HG02623 (cell line): ENCODE measurements at regions not wholly inside any gene's neighbourhood (a gene's known extent, or its start where the extent isn't known, plus 50 kb on each side); places are given as distances from the start of the nearest gene placed in this dataset.
"Not testable (repeated sequence)": the region's sequence is repeated elsewhere in the genome, so short reads cannot be mapped to it uniquely, and the experiment has no call there.

Source experiments
- ATAC-seq: cut with Tn5 transposase; IDR thresholded peaks from one replicate; pipeline ENCODE4 v1.9.1; 2021; ENCODE audit warnings: moderate library complexity; ENCODE audit not compliant: unreplicated experiment

DNA sequence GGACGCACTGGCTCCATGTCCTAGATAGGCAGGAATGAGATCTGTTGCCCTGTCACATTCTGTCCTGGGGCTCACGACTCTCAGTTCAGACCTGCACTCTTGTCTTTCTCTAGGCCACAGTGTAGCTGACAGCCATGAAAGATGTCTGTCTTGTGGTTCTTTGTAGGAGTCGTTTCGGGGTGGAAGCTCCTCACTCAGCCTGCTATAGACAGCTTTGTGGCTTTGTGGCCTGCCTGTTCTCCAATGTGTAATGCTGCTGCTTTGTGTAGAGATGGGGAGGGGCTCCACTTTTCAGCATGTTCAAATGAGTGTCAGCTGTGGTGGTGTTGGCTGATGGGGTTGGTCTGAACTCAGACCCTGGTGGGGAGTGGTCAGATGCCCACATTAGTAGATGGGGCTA is 410.7 kb downstream of the ACTR3B start:
- ATAC-seq = no peak

GRCh38 chr7:153185936-153186335 is 426.4 kb downstream of the ACTR3B start:
- ATAC-seq = no peak

GRCh38 chr7:153188161-153188560 is 428.6 kb downstream of the ACTR3B start:
- ATAC-seq = no peak

DNA sequence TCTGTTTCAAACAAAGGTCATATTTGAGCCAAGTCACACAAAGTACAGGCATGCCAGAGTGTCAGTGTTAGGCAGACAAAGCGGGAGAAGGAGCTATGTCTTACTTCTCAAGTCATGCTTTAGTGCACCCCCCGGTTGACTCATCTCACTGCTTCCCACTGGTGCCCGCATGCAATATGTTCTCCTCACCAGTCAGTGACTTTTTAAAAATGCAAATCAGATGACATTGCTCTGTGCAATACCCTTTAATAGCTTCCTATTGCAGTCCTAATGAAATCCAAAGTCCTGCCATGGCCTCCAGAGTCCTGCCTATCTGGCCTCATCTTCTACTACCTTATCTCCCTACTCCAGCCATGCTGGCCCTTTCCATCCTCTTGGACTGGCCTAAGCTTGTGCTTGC is 429.1 kb downstream of the ACTR3B start:
- no peak for ATAC-seq

DNA sequence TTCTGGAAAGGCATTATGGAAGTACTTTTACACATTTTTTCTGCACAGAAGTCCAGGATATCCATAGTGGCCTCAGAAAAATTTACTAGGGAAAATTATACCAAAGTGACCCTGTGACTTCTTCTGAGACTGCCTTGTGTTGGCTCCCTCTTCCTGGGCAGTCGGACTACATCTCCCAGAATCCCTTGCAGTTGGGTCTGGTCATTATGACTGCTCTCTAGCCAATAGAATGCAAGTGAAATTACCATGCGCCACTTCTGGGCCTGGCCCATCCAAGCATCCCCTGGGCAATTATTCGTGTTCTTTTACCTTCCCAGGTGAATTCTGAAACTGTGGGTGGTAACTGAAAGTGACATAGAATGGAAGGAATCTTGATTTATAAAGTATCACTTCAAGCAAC is 430.9 kb downstream of the ACTR3B start:
- peak; percentile 62 for ATAC-seq

GRCh38 chr7:153190986-153191385 is 431.4 kb downstream of the ACTR3B start:
- ATAC-seq = no peak

DNA sequence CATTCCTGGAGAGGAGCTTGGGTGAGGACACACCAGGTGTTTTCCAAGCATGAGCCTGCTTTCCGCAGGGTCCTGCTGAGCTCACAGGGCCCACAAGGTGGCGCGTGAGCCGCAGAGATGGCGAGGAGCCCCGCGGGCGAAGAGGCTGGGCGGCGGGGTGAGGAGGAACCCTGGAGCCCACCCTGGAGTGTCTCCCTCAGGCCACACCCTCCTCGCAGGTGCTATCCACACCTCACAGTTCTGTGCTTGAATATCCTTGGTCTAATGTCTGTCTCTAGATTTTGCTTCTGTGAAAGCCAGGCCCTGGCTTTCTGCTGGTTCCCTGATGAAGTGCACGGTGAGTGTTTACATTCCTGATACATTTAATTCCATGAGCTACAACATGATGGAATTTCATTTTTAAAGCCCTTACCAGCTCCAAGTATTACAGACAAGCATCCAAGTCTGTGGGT is 433.6 kb downstream of the ACTR3B start:
- no peak for ATAC-seq

- no peak for ATAC-seq
Observed at GRCh38 chr7:153217032-153217431, 457.5 kb downstream of the ACTR3B start.

DNA sequence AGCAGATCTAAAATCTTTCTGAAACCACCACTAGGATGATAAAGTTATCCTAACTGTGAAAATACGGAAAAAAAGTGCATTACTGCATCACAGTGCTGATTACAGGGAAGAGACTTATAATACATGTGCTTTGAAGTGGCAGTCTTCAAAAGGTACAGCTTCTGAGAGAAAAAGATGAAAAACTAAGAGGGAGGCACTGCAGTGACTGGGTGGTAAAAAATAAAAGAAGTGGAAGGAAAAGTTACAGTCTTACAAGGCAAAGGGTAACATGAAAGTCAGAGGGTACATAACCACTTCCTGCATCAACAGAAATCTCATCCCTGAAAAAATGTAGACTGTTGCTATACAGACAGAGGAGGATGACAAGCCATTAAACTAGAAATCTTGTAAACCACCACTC is 465.3 kb downstream of the ACTR3B start:
- ATAC-seq = no peak

- ATAC-seq = not testable (repeated sequence)
Observed at GRCh38 chr7:153245136-153245535, 485.6 kb downstream of the ACTR3B start.

- ATAC-seq = no peak
Observed at GRCh38 chr7:153245809-153246208, 486.3 kb downstream of the ACTR3B start.

DNA sequence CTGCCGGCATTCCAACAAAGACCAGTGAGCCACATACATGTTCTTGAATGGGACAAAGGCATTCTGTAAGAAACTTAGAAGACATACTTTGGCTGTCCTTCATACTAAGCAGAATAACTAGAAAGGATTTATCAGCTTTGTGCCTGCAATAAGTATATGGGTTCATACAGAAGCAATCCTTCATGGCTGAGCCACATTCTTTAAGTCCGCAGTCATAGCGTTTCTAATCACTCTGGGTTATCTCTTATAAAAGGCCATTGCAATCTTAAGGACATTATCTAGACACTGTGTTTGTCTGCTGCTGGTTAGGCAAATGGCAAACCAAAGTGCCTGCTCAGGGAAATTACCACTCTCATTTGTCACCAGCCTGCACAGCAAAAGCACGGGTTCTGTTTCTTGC is 488.4 kb downstream of the ACTR3B start:
- no peak for ATAC-seq

DNA sequence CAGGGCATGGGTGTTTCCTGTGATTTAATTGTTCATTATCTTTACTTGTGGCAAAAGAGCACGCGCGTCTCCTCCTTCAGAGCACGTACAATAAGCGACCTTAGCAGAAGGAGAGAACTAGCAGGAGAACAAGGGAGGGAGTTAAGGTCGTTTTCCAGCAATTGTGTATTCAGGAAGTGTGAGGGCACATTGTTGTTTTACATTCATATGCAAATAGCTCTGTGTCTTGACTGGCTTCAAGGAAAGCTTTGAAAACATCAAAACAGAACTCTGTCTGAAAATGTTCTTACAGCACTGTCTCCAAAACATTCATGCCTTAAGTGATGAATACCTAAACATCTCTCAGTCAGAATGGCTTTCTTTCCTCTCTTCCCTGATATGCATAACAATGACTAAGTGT is 499.1 kb downstream of the ACTR3B start:
- ATAC-seq = no peak

DNA sequence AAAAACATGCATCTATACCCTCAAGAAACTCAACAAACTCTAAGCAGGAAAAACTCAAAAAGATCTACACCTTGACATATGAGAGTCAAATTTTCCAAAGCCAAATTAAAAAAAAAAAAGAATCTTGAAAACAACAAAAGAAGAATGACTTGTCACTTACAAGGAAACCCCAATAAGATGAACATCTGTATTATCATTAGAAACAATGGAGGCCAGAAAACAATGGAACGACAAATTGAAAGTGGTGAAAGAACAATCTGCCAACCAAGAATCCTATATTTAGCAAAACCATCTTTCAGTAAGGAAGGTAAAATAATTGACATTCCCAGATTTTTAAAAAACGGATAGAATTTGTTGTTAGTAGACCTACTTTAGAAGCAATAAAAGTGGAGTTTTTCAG is 516.8 kb downstream of the ACTR3B start:
- ATAC-seq = no peak

DNA sequence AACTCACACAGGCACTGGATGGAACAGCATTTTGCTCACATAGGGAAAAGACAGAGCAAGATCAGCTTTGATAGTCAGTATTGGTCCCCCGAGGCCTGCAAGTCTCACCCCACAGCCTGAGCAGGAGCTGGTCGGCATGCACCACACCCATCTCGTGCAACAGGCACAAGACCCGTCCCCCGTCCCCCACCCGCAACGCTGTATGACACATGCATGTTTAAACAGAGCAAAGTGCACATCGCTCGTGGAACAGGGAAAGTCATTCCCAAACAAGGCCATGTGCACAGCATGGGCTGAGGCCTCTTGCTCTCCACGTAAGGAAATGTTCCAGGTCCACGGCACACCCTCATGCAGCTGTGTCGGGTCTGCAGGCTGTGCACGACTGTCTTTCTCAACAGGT is 527.2 kb downstream of the ACTR3B start:
- ATAC-seq = no peak

GRCh38 chr7:153290066-153290465 is 530.5 kb downstream of the ACTR3B start:
- ATAC-seq = no peak

DNA sequence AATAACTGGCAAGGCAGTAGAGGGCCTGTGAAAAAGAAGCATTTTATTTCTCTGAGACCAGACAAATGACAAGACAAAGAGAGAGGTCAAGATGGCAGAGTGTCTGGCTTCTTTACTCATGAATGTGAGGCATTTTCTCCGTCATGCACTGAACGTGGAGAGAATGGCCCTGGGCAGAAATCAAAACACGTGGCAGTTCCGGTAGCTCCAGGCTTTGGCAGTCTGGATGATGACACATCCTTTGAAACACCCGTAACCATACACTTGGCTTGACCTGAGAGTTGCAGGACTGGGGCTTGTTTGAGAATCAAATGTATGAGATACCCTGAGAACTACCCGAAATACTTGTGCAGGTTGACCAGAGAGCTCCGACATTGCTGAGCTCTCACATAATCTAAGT is 537.6 kb downstream of the ACTR3B start:
- ATAC-seq = no peak

- no peak for ATAC-seq
Observed at GRCh38 chr7:153301936-153302335, 542.4 kb downstream of the ACTR3B start.

DNA sequence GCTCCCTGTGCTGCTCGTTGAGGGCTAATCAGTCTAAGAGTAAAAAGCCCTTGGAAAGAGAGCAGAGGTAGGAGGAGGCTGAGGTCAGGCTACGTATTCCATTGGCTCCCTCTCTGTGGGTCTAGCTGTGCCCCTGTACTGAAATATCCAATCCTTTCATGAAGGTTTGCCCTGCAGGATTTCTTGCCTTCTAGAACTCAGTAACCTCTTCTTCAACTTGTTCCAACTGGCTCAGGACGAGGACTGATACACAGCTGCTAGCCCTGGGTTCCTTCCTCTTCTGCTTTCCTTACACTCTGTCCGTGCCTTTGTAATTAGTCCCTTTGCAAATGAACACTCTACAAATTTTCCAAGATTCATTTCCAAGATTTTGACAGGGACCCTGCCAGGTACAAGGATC is 560.5 kb downstream of the ACTR3B start:
- ATAC-seq = no peak

DNA sequence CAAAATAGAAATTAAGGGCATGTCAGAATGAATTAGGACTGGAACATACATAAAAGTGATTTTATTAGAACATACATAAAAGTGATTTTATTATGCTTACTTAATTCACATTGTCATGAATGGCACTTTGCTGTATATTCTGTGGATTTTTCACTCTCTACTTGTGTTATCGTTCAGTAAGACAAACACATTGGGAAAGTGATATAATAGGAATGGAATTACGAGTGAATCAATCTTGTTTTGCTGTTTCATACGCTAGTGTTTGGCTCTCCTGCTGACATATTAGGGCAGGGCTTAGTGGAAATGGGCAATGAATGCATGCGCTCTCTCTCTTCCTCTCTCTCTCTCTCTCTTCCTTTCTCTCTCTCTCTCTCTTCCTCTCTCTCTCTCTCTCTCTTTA is 561.1 kb downstream of the ACTR3B start:
- no peak for ATAC-seq

DNA sequence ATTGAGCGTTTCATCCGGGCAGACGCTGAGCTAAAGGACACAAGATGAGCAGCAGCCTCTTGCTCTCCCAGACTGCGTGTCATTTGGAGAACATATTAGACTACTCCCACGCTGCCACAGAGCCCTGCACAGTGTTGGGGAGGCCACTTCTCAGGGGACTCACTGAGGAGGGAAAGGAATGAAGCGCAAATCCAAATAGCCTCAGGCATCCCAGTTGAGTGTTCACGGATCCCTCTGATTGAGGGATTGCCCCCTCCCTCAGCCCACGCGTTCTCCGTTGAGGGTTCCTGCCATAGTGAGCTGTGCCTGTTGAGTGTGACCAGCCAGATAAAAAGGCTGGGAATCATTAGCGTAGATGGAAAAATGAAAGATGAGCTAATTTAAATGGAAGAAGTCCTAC is 563.4 kb downstream of the ACTR3B start:
- ATAC-seq = no peak

- no peak for ATAC-seq
Observed at GRCh38 chr7:153324094-153324493, 564.5 kb downstream of the ACTR3B start.

DNA sequence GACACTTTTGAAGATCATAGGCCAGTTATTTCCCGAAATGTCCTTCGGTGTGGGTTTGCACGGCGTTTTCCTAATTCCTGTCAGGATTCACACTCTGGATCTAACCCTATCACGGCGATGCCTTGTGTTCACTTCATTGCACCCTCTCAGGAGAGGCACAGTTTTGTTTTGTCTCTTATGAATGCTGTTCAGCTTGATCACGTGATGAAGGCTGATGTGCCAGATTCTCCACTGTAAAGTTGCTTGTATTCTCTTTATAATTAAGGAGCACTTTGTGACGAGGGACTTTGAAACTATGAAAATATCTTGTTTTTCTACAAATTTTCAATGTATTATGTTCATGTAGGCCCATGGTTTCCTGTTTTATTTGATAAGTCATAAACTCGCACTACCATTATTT is 568.1 kb downstream of the ACTR3B start:
- no peak for ATAC-seq

GRCh38 chr7:153331427-153331826 is 571.9 kb downstream of the ACTR3B start:
- ATAC-seq = no peak
